ENCODE measurements at regions not wholly inside any gene's neighbourhood (a gene's known extent, or its start where the extent isn't known, plus 50 kb on each side); places are given as distances from the start of the nearest gene placed in this dataset.
"Not testable (repeated sequence)": the region's sequence is repeated elsewhere in the genome, so short reads cannot be mapped to it uniquely, and the experiment has no call there.

- intact Hi-C loops (cut with DNase I; ENCODE audit: low total_unique reads): no loop called here
- no peaks in the 10 kb centered on the region for H3K4me1 ChIP-seq
- no peaks in the 10 kb centered on the region for H3K27me3 ChIP-seq
- no peak overlapping the region for H3K27ac ChIP-seq
- TF ChIP-seq POLR2A (IDR thresholded peaks at IDR 0.05): no peak
- TF ChIP-seq CTCF (IDR thresholded peaks at IDR 0.05): no peak
- no peak overlapping the region for H3K4me3 ChIP-seq
- no peak for DNase-seq
- H3K36me3 ChIP-seq: no peaks in the 10 kb centered on the region
- no peaks in the 10 kb centered on the region for H3K9me3 ChIP-seq
Measured at GRCh38 chr2:200102971-200103370, 147.6 kb downstream of the MAIP1 start.

- H3K36me3 ChIP-seq: no peaks in the 10 kb centered on the region
- intact Hi-C loops (cut with DNase I; ENCODE audit: low total_unique reads): no loop called here
- TF ChIP-seq POLR2A (IDR thresholded peaks at IDR 0.05): no peak
- TF ChIP-seq CTCF (IDR thresholded peaks at IDR 0.05): no peak
- H3K27ac ChIP-seq: no peak overlapping the region
- no peaks in the 10 kb centered on the region for H3K9me3 ChIP-seq
- no peak overlapping the region for H3K4me3 ChIP-seq
- no peaks in the 10 kb centered on the region for H3K4me1 ChIP-seq
- H3K27me3 ChIP-seq: no peaks in the 10 kb centered on the region
- no peak for DNase-seq
Measured at GRCh38 chr2:200104015-200104414, 148.6 kb downstream of the MAIP1 start.

GRCh38 chr2:200107514-200108217 is 152.3 kb downstream of the MAIP1 start:
- intact Hi-C loops (cut with DNase I; ENCODE audit: low total_unique reads): no loop called here
- no peak for TF ChIP-seq POLR2A (IDR thresholded peaks at IDR 0.05)
- TF ChIP-seq CTCF (IDR thresholded peaks at IDR 0.05): no peak

GRCh38 chr2:200109421-200109820 is 154.0 kb downstream of the MAIP1 start:
- H3K27ac ChIP-seq: no peak overlapping the region
- H3K4me1 ChIP-seq: no peaks in the 10 kb centered on the region
- H3K4me3 ChIP-seq: no peak overlapping the region
- H3K27me3 ChIP-seq: no peaks in the 10 kb centered on the region
- no peaks in the 10 kb centered on the region for H3K36me3 ChIP-seq
- no peak for DNase-seq
- H3K9me3 ChIP-seq: no peaks in the 10 kb centered on the region
- TF ChIP-seq CTCF (IDR thresholded peaks at IDR 0.05) (no peak), POLR2A (IDR thresholded peaks at IDR 0.05) (no peak)
- intact Hi-C loops (cut with DNase I; ENCODE audit: low total_unique reads): no loop called here

More at GRCh38 chr2:200107514-200108217, 152.3 kb downstream of the MAIP1 start:
- no peaks in the 10 kb centered on the region for H3K27me3 ChIP-seq
- no peaks in the 10 kb centered on the region for H3K9me3 ChIP-seq
- no peaks in the 10 kb centered on the region for H3K36me3 ChIP-seq
- H3K27ac ChIP-seq: no peak overlapping the region
- H3K4me3 ChIP-seq: no peak overlapping the region
- no peak for DNase-seq
- no peaks in the 10 kb centered on the region for H3K4me1 ChIP-seq

- intact Hi-C loops (cut with DNase I; ENCODE audit: low total_unique reads): no loop called here
Measured at GRCh38 chr2:200110381-200110780, 155.0 kb downstream of the MAIP1 start.

GRCh38 chr2:200113016-200113799 is 157.8 kb downstream of the MAIP1 start:
- intact Hi-C loops (cut with DNase I; ENCODE audit: low total_unique reads); H3K36me3 ChIP-seq; H3K9me3 ChIP-seq; H3K27me3 ChIP-seq; DNase-seq; H3K27ac ChIP-seq; H3K4me1 ChIP-seq; H3K4me3 ChIP-seq: not testable (repeated sequence)

More at GRCh38 chr2:200110381-200110780, 155.0 kb downstream of the MAIP1 start:
- Histone ChIP-seq H3K27ac (no peak overlapping the region), H3K4me1 (no peaks in the 10 kb centered on the region), H3K9me3 (no peaks in the 10 kb centered on the region), H3K27me3 (no peaks in the 10 kb centered on the region), H3K36me3 (no peaks in the 10 kb centered on the region), H3K4me3 (no peak overlapping the region)
- TF ChIP-seq POLR2A (IDR thresholded peaks at IDR 0.05) (no peak), CTCF (IDR thresholded peaks at IDR 0.05) (no peak)
- DNase-seq: no peak

All from uterus (tissue), 3 donors.